ENCODE measurements at regions not wholly inside any gene's neighbourhood (a gene's known extent, or its start where the extent isn't known, plus 50 kb on each side); places are given as distances from the start of the nearest gene placed in this dataset.

DNA sequence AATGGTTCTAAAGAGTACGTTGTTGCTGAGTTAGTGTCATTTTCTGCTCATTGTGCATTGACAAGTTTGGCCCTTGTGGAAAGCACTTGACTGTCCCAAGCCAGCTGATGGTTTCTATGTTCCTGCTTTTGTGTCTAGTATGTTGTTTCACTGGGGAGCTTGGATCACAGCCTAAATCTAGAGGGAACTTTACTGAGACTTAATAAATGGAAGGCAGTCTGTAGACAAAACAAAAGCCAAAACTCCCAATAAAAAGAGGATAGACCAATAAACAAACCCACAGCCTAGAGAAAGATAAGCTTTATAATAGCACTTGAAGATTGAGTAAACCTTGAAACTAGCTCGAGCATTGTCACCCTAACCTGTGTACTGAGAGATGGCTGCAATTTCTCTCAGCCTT is 196.8 kb downstream of the ADRA2A start:
- no peak for ATAC-seq
- no peak for TF ChIP-seq SOX15 (CRISPR knock-in tag; IDR thresholded peaks at IDR 0.05)
- H3K4me3 Mint-ChIP-seq, result no peak overlapping the region
- H3K9me3 Mint-ChIP-seq, result peaks cover 5% of the 10 kb centered on the region
- H3K4me1 Mint-ChIP-seq, result no peaks in the 10 kb centered on the region
- ChIA-PET CTCF (no interaction called here), POLR2A (no interaction called here)
- no peak overlapping the region for H3K27ac Mint-ChIP-seq
- no peaks in the 10 kb centered on the region for H3K27me3 Mint-ChIP-seq (ENCODE audit: low read depth)
- no peaks in the 10 kb centered on the region for H3K36me3 Mint-ChIP-seq
- DNase-seq (ENCODE audit: low spot score), result no peak

DNA sequence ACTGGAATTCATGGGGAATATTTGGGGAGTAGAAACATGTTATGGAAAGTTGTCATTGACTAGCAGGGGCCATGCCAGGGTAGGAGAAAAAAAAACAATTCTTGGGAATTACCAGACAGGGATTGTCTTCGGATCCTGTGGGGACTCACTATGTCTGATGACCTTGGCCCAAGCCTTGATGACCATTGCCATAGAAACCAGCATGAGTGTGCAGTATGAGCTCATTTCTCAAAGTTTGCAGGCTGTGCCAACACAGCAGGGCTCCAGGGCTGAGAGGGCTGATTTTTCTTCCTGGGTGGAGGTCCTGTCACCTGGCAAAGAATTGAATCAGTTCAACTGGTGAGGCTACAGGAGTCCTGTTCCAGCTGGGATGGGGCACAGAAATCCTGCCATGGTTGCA is 198.3 kb downstream of the ADRA2A start:
- CTCF ChIA-PET, result no interaction called here
- H3K4me1 Mint-ChIP-seq, result no peaks in the 10 kb centered on the region
- no peaks in the 10 kb centered on the region for H3K36me3 Mint-ChIP-seq
- H3K4me3 Mint-ChIP-seq, result no peak overlapping the region
- no peak overlapping the region for H3K27ac Mint-ChIP-seq
- no peaks in the 10 kb centered on the region for H3K27me3 Mint-ChIP-seq (ENCODE audit: low read depth)
- peaks cover 5% of the 10 kb centered on the region for H3K9me3 Mint-ChIP-seq
- DNase-seq (ENCODE audit: low spot score) (no peak), ATAC-seq (no peak)
- POLR2A ChIA-PET, result no interaction called here
- TF ChIP-seq NR1H2 (CRISPR knock-in tag; IDR thresholded peaks at IDR 0.05), result no peak
- TF ChIP-seq, protein P1, sequence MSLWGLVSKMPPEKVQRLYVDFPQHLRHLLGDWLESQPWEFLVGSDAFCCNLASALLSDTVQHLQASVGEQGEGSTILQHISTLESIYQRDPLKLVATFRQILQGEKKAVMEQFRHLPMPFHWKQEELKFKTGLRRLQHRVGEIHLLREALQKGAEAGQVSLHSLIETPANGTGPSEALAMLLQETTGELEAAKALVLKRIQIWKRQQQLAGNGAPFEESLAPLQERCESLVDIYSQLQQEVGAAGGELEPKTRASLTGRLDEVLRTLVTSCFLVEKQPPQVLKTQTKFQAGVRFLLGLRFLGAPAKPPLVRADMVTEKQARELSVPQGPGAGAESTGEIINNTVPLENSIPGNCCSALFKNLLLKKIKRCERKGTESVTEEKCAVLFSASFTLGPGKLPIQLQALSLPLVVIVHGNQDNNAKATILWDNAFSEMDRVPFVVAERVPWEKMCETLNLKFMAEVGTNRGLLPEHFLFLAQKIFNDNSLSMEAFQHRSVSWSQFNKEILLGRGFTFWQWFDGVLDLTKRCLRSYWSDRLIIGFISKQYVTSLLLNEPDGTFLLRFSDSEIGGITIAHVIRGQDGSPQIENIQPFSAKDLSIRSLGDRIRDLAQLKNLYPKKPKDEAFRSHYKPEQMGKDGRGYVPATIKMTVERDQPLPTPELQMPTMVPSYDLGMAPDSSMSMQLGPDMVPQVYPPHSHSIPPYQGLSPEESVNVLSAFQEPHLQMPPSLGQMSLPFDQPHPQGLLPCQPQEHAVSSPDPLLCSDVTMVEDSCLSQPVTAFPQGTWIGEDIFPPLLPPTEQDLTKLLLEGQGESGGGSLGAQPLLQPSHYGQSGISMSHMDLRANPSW (CRISPR knock-in tag; conservative IDR thresholded peaks at IDR 0.05; ENCODE audit: low read depth), result no peak
- no peak for TF ChIP-seq NFATC4 (CRISPR knock-in tag; IDR thresholded peaks at IDR 0.05)
- TF ChIP-seq TCF7 (CRISPR knock-in tag; IDR thresholded peaks at IDR 0.05; ENCODE audit: low read depth), result no peak
- no peak for TF ChIP-seq ELF4 (CRISPR knock-in tag; IDR thresholded peaks at IDR 0.05; ENCODE audit: low read depth)
- no peak for TF ChIP-seq CBFB (CRISPR knock-in tag; IDR thresholded peaks at IDR 0.05; ENCODE audit: low read depth)
- no peak for TF ChIP-seq ETV6 (CRISPR knock-in tag; IDR thresholded peaks at IDR 0.05)

DNA sequence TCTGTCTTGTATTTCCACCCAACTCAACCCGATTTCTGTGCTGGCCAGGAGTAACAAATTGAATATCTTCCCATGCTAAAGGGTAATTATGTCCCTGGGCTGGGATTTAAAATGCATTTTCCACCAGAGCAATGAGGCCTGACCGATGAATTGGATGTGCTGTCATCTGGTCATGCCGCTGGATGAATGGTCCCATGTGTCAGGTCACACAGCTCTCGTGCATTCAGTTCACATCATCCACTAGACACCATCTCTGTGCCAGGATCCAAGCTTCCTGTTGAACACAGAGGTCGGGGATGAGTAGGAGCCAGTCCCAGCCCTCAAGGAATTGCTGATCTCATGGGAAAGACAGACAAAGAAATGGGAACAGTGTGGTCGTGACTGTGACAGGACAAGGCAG is 200.8 kb downstream of the ADRA2A start:
- CTCF ChIA-PET, result no interaction called here
- no peaks in the 10 kb centered on the region; the same call in 1 of the 2 replicates for H3K27me3 Mint-ChIP-seq (ENCODE audit: low read depth)
- H3K9me3 Mint-ChIP-seq, result peaks cover 5% of the 10 kb centered on the region

More for the DNA sequence above, 200.8 kb downstream of the ADRA2A start:
- Mint-ChIP-seq H3K27ac (no peak overlapping the region), H3K4me3 (no peak overlapping the region), H3K4me1 (no peaks in the 10 kb centered on the region), H3K36me3 (no peaks in the 10 kb centered on the region)
- DNase-seq (ENCODE audit: low spot score) (no peak), ATAC-seq (no peak)
- POLR2A ChIA-PET, result no interaction called here
- TF ChIP-seq EMX1 (CRISPR knock-in tag; IDR thresholded peaks at IDR 0.05) (no peak), MYBL2 (CRISPR knock-in tag; IDR thresholded peaks at IDR 0.05) (no peak), ZNF396 (CRISPR knock-in tag; IDR thresholded peaks at IDR 0.05; ENCODE audit: borderline replicate concordance) (no peak), IRF2 (CRISPR knock-in tag; IDR thresholded peaks at IDR 0.05; ENCODE audit: borderline replicate concordance, low read depth) (no peak), NFE2L1 (CRISPR knock-in tag; IDR thresholded peaks at IDR 0.05) (no peak), HMGA2 (CRISPR knock-in tag; IDR thresholded peaks at IDR 0.05) (no peak), NFYB (CRISPR knock-in tag; conservative IDR thresholded peaks at IDR 0.05; ENCODE audit: low read depth) (no peak), OVOL2 (CRISPR knock-in tag; IDR thresholded peaks at IDR 0.05; ENCODE audit: borderline replicate concordance) (no peak), SOX15 (CRISPR knock-in tag; IDR thresholded peaks at IDR 0.05) (no peak), FOXJ3 (CRISPR knock-in tag; IDR thresholded peaks at IDR 0.05; ENCODE audit: borderline replicate concordance) (no peak)
- TF ChIP-seq, protein P2, sequence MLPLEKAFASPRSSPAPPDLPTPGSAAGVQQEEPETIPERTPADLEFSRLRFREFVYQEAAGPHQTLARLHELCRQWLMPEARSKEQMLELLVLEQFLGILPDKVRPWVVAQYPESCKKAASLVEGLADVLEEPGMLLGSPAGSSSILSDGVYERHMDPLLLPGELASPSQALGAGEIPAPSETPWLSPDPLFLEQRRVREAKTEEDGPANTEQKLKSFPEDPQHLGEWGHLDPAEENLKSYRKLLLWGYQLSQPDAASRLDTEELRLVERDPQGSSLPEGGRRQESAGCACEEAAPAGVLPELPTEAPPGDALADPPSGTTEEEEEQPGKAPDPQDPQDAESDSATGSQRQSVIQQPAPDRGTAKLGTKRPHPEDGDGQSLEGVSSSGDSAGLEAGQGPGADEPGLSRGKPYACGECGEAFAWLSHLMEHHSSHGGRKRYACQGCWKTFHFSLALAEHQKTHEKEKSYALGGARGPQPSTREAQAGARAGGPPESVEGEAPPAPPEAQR (CRISPR knock-in tag; IDR thresholded peaks at IDR 0.05), result no peak
- TF ChIP-seq, protein P3, sequence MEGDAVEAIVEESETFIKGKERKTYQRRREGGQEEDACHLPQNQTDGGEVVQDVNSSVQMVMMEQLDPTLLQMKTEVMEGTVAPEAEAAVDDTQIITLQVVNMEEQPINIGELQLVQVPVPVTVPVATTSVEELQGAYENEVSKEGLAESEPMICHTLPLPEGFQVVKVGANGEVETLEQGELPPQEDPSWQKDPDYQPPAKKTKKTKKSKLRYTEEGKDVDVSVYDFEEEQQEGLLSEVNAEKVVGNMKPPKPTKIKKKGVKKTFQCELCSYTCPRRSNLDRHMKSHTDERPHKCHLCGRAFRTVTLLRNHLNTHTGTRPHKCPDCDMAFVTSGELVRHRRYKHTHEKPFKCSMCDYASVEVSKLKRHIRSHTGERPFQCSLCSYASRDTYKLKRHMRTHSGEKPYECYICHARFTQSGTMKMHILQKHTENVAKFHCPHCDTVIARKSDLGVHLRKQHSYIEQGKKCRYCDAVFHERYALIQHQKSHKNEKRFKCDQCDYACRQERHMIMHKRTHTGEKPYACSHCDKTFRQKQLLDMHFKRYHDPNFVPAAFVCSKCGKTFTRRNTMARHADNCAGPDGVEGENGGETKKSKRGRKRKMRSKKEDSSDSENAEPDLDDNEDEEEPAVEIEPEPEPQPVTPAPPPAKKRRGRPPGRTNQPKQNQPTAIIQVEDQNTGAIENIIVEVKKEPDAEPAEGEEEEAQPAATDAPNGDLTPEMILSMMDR (IDR thresholded peaks at IDR 0.05), result no peak
- TF ChIP-seq, protein P4, sequence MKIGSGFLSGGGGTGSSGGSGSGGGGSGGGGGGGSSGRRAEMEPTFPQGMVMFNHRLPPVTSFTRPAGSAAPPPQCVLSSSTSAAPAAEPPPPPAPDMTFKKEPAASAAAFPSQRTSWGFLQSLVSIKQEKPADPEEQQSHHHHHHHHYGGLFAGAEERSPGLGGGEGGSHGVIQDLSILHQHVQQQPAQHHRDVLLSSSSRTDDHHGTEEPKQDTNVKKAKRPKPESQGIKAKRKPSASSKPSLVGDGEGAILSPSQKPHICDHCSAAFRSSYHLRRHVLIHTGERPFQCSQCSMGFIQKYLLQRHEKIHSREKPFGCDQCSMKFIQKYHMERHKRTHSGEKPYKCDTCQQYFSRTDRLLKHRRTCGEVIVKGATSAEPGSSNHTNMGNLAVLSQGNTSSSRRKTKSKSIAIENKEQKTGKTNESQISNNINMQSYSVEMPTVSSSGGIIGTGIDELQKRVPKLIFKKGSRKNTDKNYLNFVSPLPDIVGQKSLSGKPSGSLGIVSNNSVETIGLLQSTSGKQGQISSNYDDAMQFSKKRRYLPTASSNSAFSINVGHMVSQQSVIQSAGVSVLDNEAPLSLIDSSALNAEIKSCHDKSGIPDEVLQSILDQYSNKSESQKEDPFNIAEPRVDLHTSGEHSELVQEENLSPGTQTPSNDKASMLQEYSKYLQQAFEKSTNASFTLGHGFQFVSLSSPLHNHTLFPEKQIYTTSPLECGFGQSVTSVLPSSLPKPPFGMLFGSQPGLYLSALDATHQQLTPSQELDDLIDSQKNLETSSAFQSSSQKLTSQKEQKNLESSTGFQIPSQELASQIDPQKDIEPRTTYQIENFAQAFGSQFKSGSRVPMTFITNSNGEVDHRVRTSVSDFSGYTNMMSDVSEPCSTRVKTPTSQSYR (CRISPR knock-in tag; IDR thresholded peaks at IDR 0.05), result no peak

All from WTC11 (cell line).